Bronchial epithelial cell (primary cell): ENCODE measurements at regions not wholly inside any gene's neighbourhood (a gene's known extent, or its start where the extent isn't known, plus 50 kb on each side); places are given as distances from the start of the nearest gene placed in this dataset.

ENCODE experiments used
- DNase-seq: peaks from one replicate; pipeline ENCODE4 v3.0.0-alpha.2; 2010; ENCODE audit warnings: low read depth
- FAIRE-seq: peaks from 2 replicates; lab custom pipeline; 2011; peaks lifted over from hg19 to GRCh38; lab: Jason Lieb, UNC
- H3K27me3 ChIP-seq: 2 replicates; pipeline ENCODE4 v1.5.1; 2011; ENCODE audit warnings: low read length; ENCODE audit not compliant: control insufficient read depth, insufficient read depth
- H3K36me3 ChIP-seq: 2 replicates; pipeline ENCODE4 v1.5.1; 2011; ENCODE audit warnings: low read length; ENCODE audit not compliant: control insufficient read depth, insufficient read depth
- H3K4me3 ChIP-seq: 2 replicates; pipeline ENCODE4 v1.5.1; 2011; ENCODE audit warnings: mild to moderate bottlenecking, low read depth, low read length, control low read depth
- TF ChIP-seq, protein P1 (sequence below): IDR thresholded peaks from 2 replicates; pipeline ENCODE4 v1.5.1; 2011; ENCODE audit warnings: mild to moderate bottlenecking, moderate library complexity, low read length, control low read depth, inconsistent platforms; ENCODE audit not compliant: insufficient read depth, severe bottlenecking

DNA sequence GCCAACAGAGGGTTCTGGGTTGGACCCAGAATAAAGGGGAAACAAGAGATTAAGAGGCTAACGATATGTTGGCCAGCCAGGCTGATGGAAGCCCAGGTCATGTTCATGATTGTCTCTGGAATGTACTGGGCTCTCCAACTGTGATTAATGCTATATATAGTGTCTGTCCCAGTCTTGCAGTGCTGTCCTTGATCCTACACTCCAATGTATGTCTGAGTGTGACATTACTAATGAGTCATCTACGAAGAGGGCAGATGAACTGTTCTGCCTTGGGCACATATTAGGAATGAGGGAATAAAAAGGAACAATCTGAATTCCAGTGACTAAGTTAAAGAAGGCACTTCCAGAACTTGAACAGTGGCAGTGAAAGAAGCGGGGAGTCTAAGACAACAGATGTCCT, 142.1 kb downstream of the PDGFRA start:
- TF ChIP-seq, protein P1, sequence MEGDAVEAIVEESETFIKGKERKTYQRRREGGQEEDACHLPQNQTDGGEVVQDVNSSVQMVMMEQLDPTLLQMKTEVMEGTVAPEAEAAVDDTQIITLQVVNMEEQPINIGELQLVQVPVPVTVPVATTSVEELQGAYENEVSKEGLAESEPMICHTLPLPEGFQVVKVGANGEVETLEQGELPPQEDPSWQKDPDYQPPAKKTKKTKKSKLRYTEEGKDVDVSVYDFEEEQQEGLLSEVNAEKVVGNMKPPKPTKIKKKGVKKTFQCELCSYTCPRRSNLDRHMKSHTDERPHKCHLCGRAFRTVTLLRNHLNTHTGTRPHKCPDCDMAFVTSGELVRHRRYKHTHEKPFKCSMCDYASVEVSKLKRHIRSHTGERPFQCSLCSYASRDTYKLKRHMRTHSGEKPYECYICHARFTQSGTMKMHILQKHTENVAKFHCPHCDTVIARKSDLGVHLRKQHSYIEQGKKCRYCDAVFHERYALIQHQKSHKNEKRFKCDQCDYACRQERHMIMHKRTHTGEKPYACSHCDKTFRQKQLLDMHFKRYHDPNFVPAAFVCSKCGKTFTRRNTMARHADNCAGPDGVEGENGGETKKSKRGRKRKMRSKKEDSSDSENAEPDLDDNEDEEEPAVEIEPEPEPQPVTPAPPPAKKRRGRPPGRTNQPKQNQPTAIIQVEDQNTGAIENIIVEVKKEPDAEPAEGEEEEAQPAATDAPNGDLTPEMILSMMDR: no peak
- no peak overlapping the region for H3K4me3 ChIP-seq
- FAIRE-seq: no peak
- H3K36me3 ChIP-seq: no peaks in the 10 kb centered on the region
- no peak for DNase-seq
- no peaks in the 10 kb centered on the region for H3K27me3 ChIP-seq

DNA sequence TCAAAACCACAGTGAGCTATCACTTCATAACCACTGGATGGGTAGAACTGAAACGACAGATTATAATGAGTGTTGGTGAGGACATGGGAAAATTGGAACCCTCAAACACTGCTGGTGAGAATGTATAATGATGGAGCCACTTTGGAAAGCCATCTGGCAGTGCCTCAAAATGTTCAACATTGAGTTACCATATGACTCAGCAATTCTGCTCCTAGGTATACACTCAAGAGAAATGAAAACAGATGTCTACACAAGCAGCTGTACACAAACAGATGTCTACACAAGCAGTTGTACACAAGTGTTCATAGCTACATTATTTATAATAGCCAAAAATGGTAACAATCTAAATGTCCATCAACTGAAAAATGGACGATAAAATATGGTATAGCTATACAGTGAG, 143.9 kb downstream of the PDGFRA start:
- TF ChIP-seq, protein P1: no peak
- no peaks in the 10 kb centered on the region for H3K27me3 ChIP-seq
- FAIRE-seq (no peak), DNase-seq (no peak)
- H3K4me3 ChIP-seq: no peak overlapping the region
- H3K36me3 ChIP-seq: no peaks in the 10 kb centered on the region

DNA sequence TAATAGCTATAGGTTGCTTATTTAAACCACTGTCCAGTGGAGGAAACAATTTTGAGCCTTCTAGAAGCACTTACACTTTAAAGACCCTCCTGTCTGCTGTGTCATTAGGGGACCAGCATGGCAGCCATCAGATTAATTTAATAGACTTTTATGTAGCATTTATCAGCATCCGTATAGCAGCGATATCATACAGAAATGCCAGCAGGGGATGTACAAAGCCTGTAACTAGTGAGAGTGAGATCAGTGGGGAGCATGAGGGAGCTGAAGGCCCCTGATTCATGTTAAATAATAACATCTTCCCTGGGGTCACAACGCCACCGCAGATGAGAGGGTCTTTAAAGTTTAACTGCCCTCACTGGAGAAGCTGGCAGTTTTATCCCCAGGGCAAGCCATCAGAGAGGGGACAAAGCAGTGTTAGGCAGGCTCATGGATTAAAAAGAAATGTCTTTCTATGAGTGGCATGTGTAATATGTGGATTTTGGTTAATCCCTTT, 144.7 kb downstream of the PDGFRA start:
- no peak overlapping the region for H3K4me3 ChIP-seq
- no peaks in the 10 kb centered on the region for H3K27me3 ChIP-seq
- no peak for DNase-seq
- H3K36me3 ChIP-seq: no peaks in the 10 kb centered on the region
- no peak for FAIRE-seq
- TF ChIP-seq, protein P1: no peak

DNA sequence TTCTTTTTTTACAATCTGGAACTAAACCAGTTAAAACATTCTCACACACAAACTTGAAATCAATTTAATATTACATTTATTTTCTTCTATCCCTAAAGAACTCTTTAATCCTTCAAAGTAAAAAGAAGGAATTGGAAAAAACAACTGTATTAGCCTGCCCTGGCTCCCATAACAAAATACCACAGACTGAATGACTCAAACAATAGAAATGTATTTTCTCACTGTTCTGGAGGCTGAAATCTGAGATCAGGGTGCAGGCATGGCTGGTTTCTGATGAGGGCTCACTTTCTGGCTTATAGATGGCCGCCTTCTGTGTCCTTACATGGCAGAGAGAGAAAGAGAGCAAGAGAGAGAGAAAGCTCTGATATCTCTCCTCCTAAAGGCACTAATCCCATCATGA, 149.4 kb downstream of the PDGFRA start:
- Histone ChIP-seq H3K4me3 (no peak overlapping the region), H3K27me3 (no peaks in the 10 kb centered on the region), H3K36me3 (no peaks in the 10 kb centered on the region)
- FAIRE-seq (no peak), DNase-seq (no peak)
- TF ChIP-seq, protein P1: no peak

DNA sequence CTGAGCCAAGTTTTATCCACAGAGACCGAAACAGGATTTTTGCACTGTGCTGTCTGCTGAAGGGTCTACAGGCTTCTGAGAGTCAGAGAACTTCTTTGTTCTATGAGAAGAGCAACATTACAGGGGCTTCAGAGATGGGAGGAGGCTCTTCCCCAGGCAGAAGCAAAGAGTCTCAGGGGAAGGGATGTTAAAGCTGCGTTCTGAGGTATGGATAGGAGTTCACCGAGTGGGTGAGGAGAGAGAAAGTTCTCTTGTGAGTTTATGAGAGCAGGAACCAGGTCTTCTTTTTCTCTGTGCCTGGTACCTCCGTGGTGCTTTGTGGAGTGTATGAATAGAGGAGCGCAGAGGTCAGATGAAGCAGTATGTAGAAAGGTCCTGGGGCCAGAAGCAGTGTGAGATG, 155.1 kb downstream of the PDGFRA start:
- H3K27me3 ChIP-seq: no peaks in the 10 kb centered on the region
- FAIRE-seq (no peak), DNase-seq (no peak)
- TF ChIP-seq, protein P1: no peak
- H3K4me3 ChIP-seq: no peak overlapping the region
- H3K36me3 ChIP-seq: no peaks in the 10 kb centered on the region

DNA sequence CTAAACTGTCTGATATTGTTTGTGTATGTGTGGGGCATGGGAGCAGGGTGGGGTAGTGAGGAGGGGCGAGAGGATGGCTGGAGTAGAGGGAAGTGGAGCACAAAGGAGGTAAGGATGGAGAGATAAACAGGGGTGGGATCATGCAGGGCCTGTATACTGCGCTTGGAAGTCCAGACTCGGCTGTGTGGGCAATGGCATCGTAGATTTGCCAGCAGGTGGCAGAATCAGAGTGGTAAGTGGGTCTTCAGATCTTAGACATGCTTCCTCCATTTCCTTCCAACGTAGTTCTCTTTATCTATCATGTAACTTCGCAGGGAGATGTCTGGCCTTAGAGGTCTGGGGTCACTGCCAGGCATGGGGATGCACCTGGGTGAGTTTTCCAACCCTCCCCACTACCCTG, 155.5 kb downstream of the PDGFRA start:
- Histone ChIP-seq H3K27me3 (no peaks in the 10 kb centered on the region), H3K36me3 (no peaks in the 10 kb centered on the region), H3K4me3 (no peak overlapping the region)
- FAIRE-seq (no peak), DNase-seq (peak; percentile 8)
- TF ChIP-seq, protein P1: peak; percentile 39
